ENCODE measurements at regions not wholly inside any gene's neighbourhood (a gene's known extent, or its start where the extent isn't known, plus 50 kb on each side); places are given as distances from the start of the nearest gene placed in this dataset.

GRCh38 chr21:17671733-17672132, 59.0 kb upstream of the BTG3 start:
- no peak for TF ChIP-seq CTCF (IDR thresholded peaks at IDR 0.05; ENCODE audit: control extremely low read depth, extremely low read depth, low read depth, missing control alignments)
- POLR2A ChIA-PET, result no interaction called here
- CTCF ChIA-PET, result interaction anchor here (1.3 to 11.8 kb wide), 2 partner anchors 232 to 252 kb away, joined by 5 to 129 read pairs; no protein-coding TSS in a partner anchor
- no peak for DNase-seq (ENCODE audit: extremely low spot score)

GRCh38 chr21:17668479-17669140, 55.9 kb upstream of the BTG3 start:
- TF ChIP-seq CTCF (IDR thresholded peaks at IDR 0.05; ENCODE audit: control extremely low read depth, extremely low read depth, low read depth, missing control alignments), result no peak
- no peak for DNase-seq (ENCODE audit: extremely low spot score)
- CTCF ChIA-PET, result no interaction called here
- POLR2A ChIA-PET, result no interaction called here

- DNase-seq (ENCODE audit: extremely low spot score), result no peak
- ChIA-PET CTCF (interaction anchor here (1.1 to 1.7 kb wide), 4 partner anchors 9 to 256 kb away, joined by 3 to 5 read pairs (median 3); no protein-coding TSS in a partner anchor), POLR2A (no interaction called here)
Observed at GRCh38 chr21:17667256-17667655, 54.6 kb upstream of the BTG3 start.

More at GRCh38 chr21:17667256-17667655, 54.6 kb upstream of the BTG3 start:
- no peak for TF ChIP-seq CTCF (IDR thresholded peaks at IDR 0.05; ENCODE audit: control extremely low read depth, extremely low read depth, low read depth, missing control alignments)
